ENCODE measurements at regions not wholly inside any gene's neighbourhood (a gene's known extent, or its start where the extent isn't known, plus 50 kb on each side); places are given as distances from the start of the nearest gene placed in this dataset.

DNA sequence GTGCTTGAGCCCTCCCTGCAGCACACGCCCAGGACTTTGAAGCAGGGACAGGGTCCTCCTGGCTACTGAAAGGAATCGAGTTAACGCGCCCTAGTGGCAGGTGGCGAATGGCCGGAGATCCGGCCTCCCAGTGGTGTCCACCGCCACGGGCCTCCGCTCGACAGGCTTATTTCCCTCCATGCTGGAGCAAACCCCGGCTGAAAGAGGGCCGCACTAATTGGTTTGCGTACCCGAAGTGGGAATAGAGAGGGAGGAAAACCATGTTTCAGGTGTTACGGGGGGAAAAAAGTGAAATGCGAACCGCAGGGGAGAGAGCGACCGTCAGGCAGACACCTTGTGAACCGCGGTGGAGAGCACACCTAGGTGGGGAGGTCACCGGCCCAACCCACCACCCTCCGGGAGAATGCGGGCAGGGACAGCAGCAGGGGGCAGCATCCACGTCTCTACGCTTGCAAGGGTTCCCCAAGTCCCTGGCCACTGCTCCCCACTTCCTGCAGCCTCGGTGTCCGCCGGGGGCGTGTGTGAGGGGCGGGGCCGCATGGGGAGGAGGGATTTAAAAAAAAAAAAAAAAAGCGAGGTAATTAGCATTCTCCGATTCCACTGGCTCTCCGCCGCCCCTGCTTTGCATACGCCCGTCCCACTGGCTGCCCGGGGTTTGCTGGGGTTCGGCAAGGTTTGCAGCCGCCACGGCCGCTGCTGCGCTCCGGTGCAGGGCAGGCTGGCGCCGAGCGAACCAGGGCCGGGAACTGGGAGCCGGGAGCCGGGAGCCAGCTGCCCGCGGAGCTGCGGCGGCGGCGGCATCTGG lies 224.6 kb upstream of the CRY1 start (continued):
- TF ChIP-seq CREB1 (IDR thresholded peaks at IDR 0.05) (no peak), SUZ12 (IDR thresholded peaks at IDR 0.05; ENCODE audit: low read length) (no peak), SIX5 (IDR thresholded peaks at IDR 0.05; ENCODE audit: low read depth, low read length) (no peak), RXRA (IDR thresholded peaks at IDR 0.05; ENCODE audit: insufficient read depth, low read depth, low read length) (no peak), CHD2 (IDR thresholded peaks at IDR 0.05; ENCODE audit: low read length) (no peak), SAP30 (IDR thresholded peaks at IDR 0.05; ENCODE audit: insufficient read depth, insufficient replicate concordance, low read length) (no peak), POLR2A (IDR thresholded peaks at IDR 0.05; ENCODE audit: control extremely low read depth in 1 of 2, low read depth in 2 of 2, low read length in 2 of 2) (0 out of 3 replicates have a peak, but pooled peaks of 1 of the 2 experiments have one; percentile 26), EGR1 (IDR thresholded peaks at IDR 0.05; ENCODE audit: borderline replicate concordance, low read depth, low read length) (no peak), CEBPB (IDR thresholded peaks at IDR 0.05; ENCODE audit: low read depth, low read length) (no peak), JUN (IDR thresholded peaks at IDR 0.05; ENCODE audit: low read depth, low read length) (no peak)
- TF ChIP-seq, protein P1, sequence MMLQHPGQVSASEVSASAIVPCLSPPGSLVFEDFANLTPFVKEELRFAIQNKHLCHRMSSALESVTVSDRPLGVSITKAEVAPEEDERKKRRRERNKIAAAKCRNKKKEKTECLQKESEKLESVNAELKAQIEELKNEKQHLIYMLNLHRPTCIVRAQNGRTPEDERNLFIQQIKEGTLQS (IDR thresholded peaks at IDR 0.05; ENCODE audit: insufficient read depth, low read depth, low read length), result no peak

All from H1 (cell line).